Left forelimb (tissue), 1 donor: ENCODE measurements at regions not wholly inside any gene's neighbourhood (a gene's known extent, or its start where the extent isn't known, plus 50 kb on each side); places are given as distances from the start of the nearest gene placed in this dataset.

Source experiments
- DNase-seq: peaks from one replicate; pipeline ENCODE4 v3.0.0-alpha.2; 2018; ENCODE audit warnings: low spot score

GRCh38 chr18:45168866-45169600 lies 446.2 kb upstream of the SLC14A2 start:
- no peak for DNase-seq

DNA sequence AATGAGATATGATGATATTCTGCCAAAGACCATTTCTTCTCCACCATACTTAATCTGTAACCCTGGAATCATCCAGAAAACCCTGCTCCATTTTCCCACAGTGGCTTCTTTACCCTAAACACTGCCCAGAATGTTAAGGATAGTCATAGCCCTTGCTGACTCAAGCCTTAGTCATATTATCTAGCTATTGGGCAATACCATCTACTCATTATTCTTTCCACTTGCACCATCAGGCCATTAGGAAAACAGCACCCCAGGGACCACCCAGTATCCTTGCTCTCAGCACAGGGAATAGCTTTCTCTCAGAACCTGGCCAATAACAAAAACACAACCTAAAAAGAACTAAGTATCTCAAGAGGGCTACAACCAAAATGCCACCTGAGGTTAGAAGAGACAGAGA lies 445.7 kb upstream of the SLC14A2 start:
- DNase-seq, result no peak

DNA sequence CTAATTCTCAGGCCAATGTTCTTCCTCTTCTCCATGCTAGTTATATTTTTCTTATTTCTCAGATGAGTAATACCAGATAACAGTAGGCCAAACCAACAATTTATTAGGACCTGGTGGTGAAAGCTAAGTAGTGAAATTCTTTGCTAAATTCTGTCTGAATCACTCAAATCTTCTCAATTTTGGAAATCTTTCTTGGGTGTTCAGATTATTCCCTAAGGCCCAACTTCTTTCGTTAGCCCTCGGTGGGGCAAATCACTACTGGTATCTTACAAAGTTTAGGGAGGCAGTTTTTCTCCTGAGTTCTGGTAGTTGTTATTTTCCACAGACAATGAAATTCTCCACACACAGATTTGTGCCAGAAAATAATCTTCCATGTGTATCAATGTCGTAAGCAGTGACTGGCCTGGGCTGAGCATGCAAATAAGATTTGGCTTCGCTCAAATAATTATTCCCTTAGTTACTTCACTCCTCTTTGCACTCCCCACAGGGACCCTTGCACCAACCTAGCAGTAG lies 443.5 kb upstream of the SLC14A2 start:
- no peak for DNase-seq

GRCh38 chr18:45173327-45173726 lies 441.9 kb upstream of the SLC14A2 start:
- DNase-seq, result no peak

- DNase-seq, result no peak
Observed at GRCh38 chr18:45173799-45174519, 441.3 kb upstream of the SLC14A2 start.

DNA sequence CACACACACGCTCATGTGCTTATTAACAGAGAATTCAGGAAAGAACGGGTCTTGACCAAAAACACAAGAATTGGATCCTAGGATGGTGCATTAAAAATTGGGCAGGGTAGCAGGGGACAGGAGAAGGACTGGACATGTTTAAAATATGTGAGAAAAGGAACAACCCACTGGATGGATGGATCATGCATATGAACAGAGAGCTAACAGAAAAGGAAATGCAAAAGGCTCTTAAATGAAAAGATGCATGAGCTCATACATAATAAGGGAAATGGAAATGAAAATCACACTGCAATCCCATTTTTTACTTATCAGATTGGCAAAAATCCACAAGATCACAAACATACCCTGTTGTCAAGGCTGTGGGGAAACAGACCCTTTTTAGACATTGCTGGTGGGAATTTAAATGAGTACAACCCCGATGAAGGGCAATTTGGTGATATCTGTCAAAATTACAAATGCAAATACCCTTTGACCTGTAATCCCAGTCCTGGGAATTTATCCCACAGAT lies 440.6 kb upstream of the SLC14A2 start:
- DNase-seq, result no peak

- DNase-seq, result no peak
Observed at GRCh38 chr18:45175511-45175910, 439.8 kb upstream of the SLC14A2 start.

DNA sequence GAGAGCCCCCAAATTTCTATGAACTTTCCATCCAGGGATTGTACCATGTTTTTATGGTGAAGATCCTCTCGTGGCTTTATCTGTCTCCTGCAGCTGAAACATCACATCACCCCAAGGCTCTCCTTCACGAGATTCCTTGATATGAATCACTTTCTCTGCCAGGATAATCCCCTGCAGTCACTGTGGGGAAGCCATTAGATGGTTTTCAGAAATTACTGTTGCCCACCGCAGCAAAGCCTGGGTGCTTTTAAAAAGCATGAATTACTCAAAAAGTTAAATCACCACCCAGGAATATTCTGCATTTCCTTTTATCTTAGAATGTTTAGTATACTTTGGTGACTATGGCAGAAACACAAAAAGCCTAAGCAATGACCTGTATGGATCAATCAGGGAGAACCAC lies 428.4 kb upstream of the SLC14A2 start:
- DNase-seq, result no peak

- no peak for DNase-seq
Observed at GRCh38 chr18:45191795-45192194, 423.5 kb upstream of the SLC14A2 start.

- DNase-seq, result no peak
Observed at GRCh38 chr18:45197526-45197970, 417.7 kb upstream of the SLC14A2 start.

GRCh38 chr18:45198526-45198925 lies 416.8 kb upstream of the SLC14A2 start:
- DNase-seq, result no peak

DNA sequence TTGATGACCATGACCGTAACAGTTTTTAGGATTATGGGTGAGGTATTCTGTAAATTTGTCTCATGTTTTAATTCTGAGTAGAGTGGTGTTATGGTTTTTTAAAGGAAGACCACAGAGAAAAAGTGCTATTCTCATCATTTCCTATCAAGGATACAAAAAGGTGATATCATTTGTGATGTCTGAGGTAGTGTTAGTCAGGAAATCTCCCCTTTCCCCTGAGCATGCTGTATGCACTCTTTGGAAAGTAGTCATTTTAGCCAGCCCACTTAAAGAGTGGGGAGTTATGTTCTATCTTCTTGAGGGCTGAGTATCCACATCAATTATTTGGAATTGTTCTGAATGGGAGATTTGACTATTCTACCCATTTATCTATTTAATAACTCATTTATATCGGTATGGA lies 414.2 kb upstream of the SLC14A2 start:
- DNase-seq, result no peak

DNA sequence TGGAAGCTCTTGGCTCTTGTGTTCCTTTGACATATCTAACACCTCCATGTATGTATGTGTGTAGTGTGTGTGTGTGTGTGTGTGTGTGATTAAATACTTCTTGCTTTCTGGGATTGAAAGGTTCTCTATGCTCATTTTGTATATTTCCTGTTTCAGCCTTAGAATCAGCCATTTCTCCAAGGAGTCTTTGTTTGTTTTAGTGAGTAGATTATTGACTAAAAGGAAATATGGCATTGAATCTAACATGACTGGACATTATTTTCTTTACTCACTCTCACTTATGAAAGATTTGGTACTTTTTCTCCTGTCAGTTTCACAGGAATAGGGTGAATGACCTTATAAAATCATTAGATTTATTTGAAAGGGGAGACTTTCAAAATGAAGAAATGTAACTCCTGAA lies 413.8 kb upstream of the SLC14A2 start:
- DNase-seq, result no peak

- no peak for DNase-seq
Observed at GRCh38 chr18:45202061-45202460, 413.2 kb upstream of the SLC14A2 start.

DNA sequence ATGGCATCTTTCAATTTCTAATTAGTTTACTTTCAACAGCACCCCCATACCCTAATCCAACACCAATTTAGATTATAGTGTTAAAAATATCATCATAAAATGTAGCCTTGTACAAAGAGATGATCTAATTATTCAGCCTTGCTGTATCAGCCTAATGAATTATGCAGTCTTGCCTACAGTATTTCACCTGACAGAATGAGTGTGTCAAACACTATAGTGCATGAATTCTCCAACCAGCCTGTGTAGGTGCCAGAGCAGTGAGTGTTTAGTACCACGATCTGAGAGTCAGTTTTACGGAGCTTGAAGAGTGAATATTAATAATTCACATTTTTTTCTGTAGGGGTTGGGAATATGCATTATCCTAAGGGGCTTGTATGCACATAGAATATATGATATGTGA lies 411.6 kb upstream of the SLC14A2 start:
- no peak for DNase-seq

- no peak for DNase-seq
Observed at GRCh38 chr18:45207328-45207727, 407.9 kb upstream of the SLC14A2 start.

DNA sequence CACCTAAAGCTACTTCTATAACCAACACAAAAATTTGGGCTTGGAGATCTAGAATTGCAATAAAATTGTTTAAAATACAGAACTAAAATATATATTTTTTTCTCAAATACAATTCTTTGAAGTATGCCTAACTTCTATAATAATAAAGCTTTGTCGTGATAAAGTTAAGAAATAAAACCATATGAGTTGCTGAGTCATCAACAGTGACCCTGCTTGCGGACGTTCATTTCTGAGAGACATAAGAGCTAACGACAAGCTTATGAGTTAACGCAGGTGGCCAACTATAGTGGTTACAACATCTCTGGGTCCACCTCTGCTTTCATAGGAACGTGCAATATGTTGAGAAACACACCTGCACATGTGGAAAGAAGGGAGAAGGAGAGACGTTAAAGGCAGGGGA lies 407.1 kb upstream of the SLC14A2 start:
- DNase-seq, result no peak

DNA sequence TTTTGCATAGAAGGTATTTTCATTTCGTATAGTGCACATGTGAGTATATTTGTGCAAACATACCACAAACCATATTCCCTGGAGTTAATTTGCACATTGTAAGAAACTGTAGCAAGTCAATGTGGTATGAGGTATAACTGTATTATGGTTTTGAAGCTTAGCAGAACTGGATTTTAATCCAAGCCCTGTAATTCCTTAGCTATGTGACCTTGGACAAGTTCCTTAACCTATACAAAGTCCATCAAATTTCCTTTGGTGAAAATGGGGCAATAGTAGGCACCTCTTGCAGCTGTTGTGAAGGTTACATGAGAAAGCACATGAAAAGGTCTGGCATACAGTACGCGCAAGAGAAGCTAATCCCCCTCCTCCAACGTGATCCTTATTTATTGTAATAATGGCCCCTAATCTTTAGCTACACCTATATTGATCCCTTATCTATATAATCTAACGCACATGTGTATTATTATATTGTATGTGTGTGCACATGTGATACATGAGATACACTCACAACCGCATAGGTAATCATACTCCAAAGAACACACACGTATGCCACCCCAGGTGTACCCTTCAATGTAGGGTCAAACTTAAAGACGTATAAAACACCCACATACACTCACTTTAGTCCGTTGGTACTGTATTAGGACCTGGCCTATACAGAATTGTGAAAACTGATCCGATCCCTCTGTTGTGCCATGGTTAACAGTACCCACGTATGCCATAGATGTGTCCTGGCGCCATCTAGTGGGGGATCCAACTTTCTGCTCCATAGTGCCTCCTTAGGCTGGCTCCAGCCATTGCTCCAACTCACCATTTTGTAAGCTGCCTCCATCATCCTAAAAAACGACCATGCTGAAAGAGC lies 402.9 kb upstream of the SLC14A2 start:
- no peak for DNase-seq

GRCh38 chr18:45213040-45213333 lies 402.3 kb upstream of the SLC14A2 start:
- no peak for DNase-seq

DNA sequence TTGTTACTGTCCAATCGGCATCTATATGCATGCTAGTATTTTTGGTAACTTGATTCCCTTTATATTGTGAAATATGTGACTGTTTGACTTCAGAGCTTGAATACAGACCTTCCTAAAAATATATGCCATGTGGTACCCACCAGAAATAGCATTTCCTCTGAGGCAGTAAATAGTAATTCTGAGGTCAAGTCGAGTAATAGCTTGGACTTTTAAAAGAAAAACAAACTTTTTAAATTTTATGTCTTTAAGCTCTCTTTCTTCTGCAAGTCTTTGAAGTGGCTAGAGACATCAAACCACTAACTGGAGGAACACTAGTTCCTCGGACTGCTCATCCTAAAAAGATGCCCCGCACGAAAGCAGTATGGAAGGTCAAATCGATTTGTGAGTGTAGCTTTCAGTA lies 396.8 kb upstream of the SLC14A2 start:
- DNase-seq, result no peak

GRCh38 chr18:45221363-45221762 lies 393.9 kb upstream of the SLC14A2 start:
- no peak for DNase-seq

GRCh38 chr18:45222180-45222579 lies 393.1 kb upstream of the SLC14A2 start:
- DNase-seq, result no peak
